K562 (cell line): ENCODE measurements at regions not wholly inside any gene's neighbourhood (a gene's known extent, or its start where the extent isn't known, plus 50 kb on each side); places are given as distances from the start of the nearest gene placed in this dataset.

Experiments used
- ATF3 ChIP-seq, 2 experiments: fragments of 450-650 bp in 1 of 2; sonication (generic) in 1 of 2; formaldehyde crosslinking in 1 of 2; IDR thresholded peaks in 1 of 2; conservative IDR thresholded peaks in 1 of 2; 2 replicates each; pipeline versions ENCODE4 v1.6.1 to v1.8.1; 2016 to 2023; ENCODE audit warnings: mild to moderate bottlenecking in 2 of 2, moderate library complexity in 2 of 2, inconsistent platforms in 1 of 2, missing genetic modification reagents in 1 of 2
- HMBOX1 ChIP-seq: sonication (generic); IDR thresholded peaks from 2 replicates; pipeline ENCODE4 v1.6.1; 2016
- L3MBTL2 ChIP-seq: fragments of 450-650 bp; IDR thresholded peaks from 2 replicates; pipeline ENCODE4 v1.6.1; 2016; ENCODE audit warnings: mild to moderate bottlenecking, moderate library complexity
- PML ChIP-seq: IDR thresholded peaks from 2 replicates; pipeline ENCODE4 v1.6.1; 2012; ENCODE audit warnings: low read length, inconsistent platforms
- SLC30A9 ChIP-seq: fragments of 250-450 bp; sonication (Bioruptor Pico); IDR thresholded peaks from 2 replicates; pipeline ENCODE4 v1.8.0; 2022; ENCODE audit warnings: mild to moderate bottlenecking, moderate library complexity
- SREBF1 ChIP-seq: fragments of 150-350 bp; IDR thresholded peaks from 2 replicates; pipeline ENCODE4 v1.6.1; 2014; ENCODE audit warnings: antibody characterized with exemption, low read depth, low read length, borderline replicate concordance
- ZFP1 ChIP-seq: fragments of 450-650 bp; formaldehyde crosslinking; IDR thresholded peaks from 2 replicates; pipeline ENCODE4 v1.4.0; 2020; ENCODE audit warnings: mild to moderate bottlenecking, mixed read lengths
- ZHX1 ChIP-seq: fragments of 150-350 bp; conservative IDR thresholded peaks from 2 replicates; pipeline ENCODE4 v1.6.1; 2014; ENCODE audit warnings: low read length
- ZNF12 ChIP-seq: sonication (generic); formaldehyde crosslinking; IDR thresholded peaks from 2 replicates; pipeline ENCODE4 v1.4.0; 2020; ENCODE audit warnings: mild to moderate bottlenecking, missing genetic modification reagents
- ZNF354B ChIP-seq: fragments of 250-450 bp; sonication (Bioruptor Pico); IDR thresholded peaks from 2 replicates; pipeline ENCODE4 v1.4.0; 2020
- ZZZ3 ChIP-seq: fragments of 450-650 bp; IDR thresholded peaks from 2 replicates; pipeline ENCODE4 v1.6.1; 2016; ENCODE audit warnings: antibody characterized with exemption, mild to moderate bottlenecking, moderate library complexity
- TF ChIP-seq, protein P1 (sequence below): fragments of 250-450 bp; sonication (Bioruptor Pico); IDR thresholded peaks from 2 replicates; pipeline ENCODE4 v1.8.0; 2022; ENCODE audit warnings: inconsistent platforms
- TF ChIP-seq, protein P2 (sequence below), 3 experiments: fragments of 200-800 bp in 1 of 3; sonication (Bioruptor generic) in 1 of 3; sonication (generic) in 1 of 3; formaldehyde crosslinking in 1 of 3; IDR thresholded peaks; 2 replicates each; pipeline versions ENCODE4 v1.6.1 to v1.8.0; 2016 to 2022; ENCODE audit warnings: mild to moderate bottlenecking in 2 of 3, missing compliant biosample characterization in 2 of 3, missing genetic modification characterization in 2 of 3, missing genetic modification reagents in 1 of 3

- 0 out of 2 replicates have a peak, but pooled peaks have one; percentile 36 for TF ChIP-seq ZHX1
- TF ChIP-seq, protein P1, sequence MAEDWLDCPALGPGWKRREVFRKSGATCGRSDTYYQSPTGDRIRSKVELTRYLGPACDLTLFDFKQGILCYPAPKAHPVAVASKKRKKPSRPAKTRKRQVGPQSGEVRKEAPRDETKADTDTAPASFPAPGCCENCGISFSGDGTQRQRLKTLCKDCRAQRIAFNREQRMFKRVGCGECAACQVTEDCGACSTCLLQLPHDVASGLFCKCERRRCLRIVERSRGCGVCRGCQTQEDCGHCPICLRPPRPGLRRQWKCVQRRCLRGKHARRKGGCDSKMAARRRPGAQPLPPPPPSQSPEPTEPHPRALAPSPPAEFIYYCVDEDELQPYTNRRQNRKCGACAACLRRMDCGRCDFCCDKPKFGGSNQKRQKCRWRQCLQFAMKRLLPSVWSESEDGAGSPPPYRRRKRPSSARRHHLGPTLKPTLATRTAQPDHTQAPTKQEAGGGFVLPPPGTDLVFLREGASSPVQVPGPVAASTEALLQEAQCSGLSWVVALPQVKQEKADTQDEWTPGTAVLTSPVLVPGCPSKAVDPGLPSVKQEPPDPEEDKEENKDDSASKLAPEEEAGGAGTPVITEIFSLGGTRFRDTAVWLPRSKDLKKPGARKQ: peak; percentile 76; the same call in 1 of the 2 replicates
- TF ChIP-seq ATF3 (IDR thresholded peaks at IDR 0.05): no peak
- no peak for TF ChIP-seq ATF3 (CRISPR knock-in tag; conservative IDR thresholded peaks at IDR 0.05)
- TF ChIP-seq, protein P2, sequence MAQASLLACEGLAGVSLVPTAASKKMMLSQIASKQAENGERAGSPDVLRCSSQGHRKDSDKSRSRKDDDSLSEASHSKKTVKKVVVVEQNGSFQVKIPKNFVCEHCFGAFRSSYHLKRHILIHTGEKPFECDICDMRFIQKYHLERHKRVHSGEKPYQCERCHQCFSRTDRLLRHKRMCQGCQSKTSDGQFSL (CRISPR knock-in tag; IDR thresholded peaks at IDR 0.05): no peak
- TF ChIP-seq, protein P2 (tag; IDR thresholded peaks at IDR 0.05): 0 out of 4 replicates have a peak, but pooled peaks of 1 of the 2 experiments have one; percentile 64
- TF ChIP-seq SREBF1: no peak
- 0 out of 2 replicates have a peak, but pooled peaks have one; percentile 30 for TF ChIP-seq ZZZ3
- no peak for TF ChIP-seq ZNF354B
- peak; percentile 75 for TF ChIP-seq ZFP1 (CRISPR knock-in tag)
- no peak for TF ChIP-seq HMBOX1
- no peak for TF ChIP-seq SLC30A9 (CRISPR knock-in tag)
- TF ChIP-seq L3MBTL2: peak; percentile 50; the same call in 1 of the 2 replicates
- TF ChIP-seq ZNF12 (CRISPR knock-in tag): no peak
- no peak for TF ChIP-seq PML
Observed at GRCh38 chr7:136066304-136067143, 89.4 kb upstream of the MTPN start (continued).
